Neural progenitor cell (in vitro differentiated cells): ENCODE measurements at regions not wholly inside any gene's neighbourhood (a gene's known extent, or its start where the extent isn't known, plus 50 kb on each side); places are given as distances from the start of the nearest gene placed in this dataset.

Experiments used
- CTCF ChIP-seq: fragments of 200-600 bp; sonication (generic); IDR thresholded peaks from 2 replicates; pipeline ENCODE4 v1.5.1; 2017; ENCODE audit warnings: antibody characterized with exemption, mild to moderate bottlenecking
- EZH2 ChIP-seq: fragments of 200-600 bp; sonication (generic); IDR thresholded peaks from 2 replicates; pipeline ENCODE4 v1.6.1; 2017; ENCODE audit warnings: antibody characterized with exemption, mild to moderate bottlenecking, moderate library complexity
- EZH2phosphoT487 ChIP-seq: fragments of 200-600 bp; sonication (generic); IDR thresholded peaks from 2 replicates; pipeline ENCODE4 v1.6.1; 2017; ENCODE audit warnings: antibody characterized with exemption

- TF ChIP-seq CTCF (no peak), EZH2phosphoT487 (no peak), EZH2 (no peak)
These were observed 381.8 kb downstream of the MTX2 start for GRCh38 chr2:176650838-176651555.
